Gastroesophageal sphincter (tissue), 3 donors: ENCODE measurements at regions not wholly inside any gene's neighbourhood (a gene's known extent, or its start where the extent isn't known, plus 50 kb on each side); places are given as distances from the start of the nearest gene placed in this dataset.

Source experiments
- CTCF ChIP-seq, 4 experiments: fragments of 200-600 bp in 2 of 4; fragments of 450-650 bp in 2 of 4; sonication (generic) in 1 of 4; IDR thresholded peaks; one replicate each; pipeline ENCODE4 v1.5.1; 2017 to 2019; ENCODE audit warnings: antibody characterized with exemption in 4 of 4, mild to moderate bottlenecking in 2 of 4, moderate library complexity in 2 of 4
- POLR2A ChIP-seq, 2 donors: fragments of 450-650 bp; IDR thresholded peaks; one replicate each; pipeline ENCODE4 v1.6.1; 2017; ENCODE audit warnings: antibody characterized with exemption in 2 of 2, mild to moderate bottlenecking in 2 of 2, moderate library complexity in 1 of 2
- POLR2AphosphoS5 ChIP-seq: sonication (generic); formaldehyde crosslinking; IDR thresholded peaks from one replicate; pipeline ENCODE4 v1.6.1; 2017; ENCODE audit warnings: antibody characterized with exemption

GRCh38 chr5:160508780-160509361, 87.2 kb downstream of the PTTG1 start:
- TF ChIP-seq CTCF (IDR thresholded peaks at IDR 0.05) (peak; percentile 80 to 88 (median 84)), POLR2A (IDR thresholded peaks at IDR 0.05) (no peak), POLR2AphosphoS5 (no peak)
